ENCODE measurements at regions not wholly inside any gene's neighbourhood (a gene's known extent, or its start where the extent isn't known, plus 50 kb on each side); places are given as distances from the start of the nearest gene placed in this dataset.

DNA sequence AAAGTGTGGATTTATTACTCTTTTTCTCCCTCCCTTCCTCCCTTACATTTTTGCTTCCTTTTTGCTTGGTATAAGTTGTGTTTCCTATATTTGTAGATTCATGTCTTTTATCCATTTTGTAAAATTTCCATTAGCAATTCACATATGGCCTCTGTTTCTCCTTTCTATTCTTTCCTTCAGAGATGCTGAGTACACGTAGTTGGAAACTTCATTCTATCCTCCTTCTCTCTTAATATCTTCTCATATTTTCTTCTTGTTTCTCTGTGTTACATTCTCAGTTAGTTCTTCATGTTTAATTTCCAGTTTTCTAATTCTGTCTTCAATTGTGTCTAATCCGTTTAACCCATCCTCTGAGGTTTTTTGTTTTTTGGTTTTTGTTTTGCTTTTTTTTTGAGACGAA lies 188.9 kb downstream of the ZIC5 start:
- no peaks in the 10 kb centered on the region for H3K36me3 ChIP-seq (replicated peaks in 1 of 2; ENCODE audit: insufficient read depth in 1 of 2, low read depth in 2 of 2)
- no peaks in the 10 kb centered on the region for H3K27me3 ChIP-seq
- ATAC-seq (no peak), DNase-seq (no peak)
- intact Hi-C loops (cut with DNase I): no loop called here
- TF ChIP-seq POLR2A (IDR thresholded peaks at IDR 0.05) (no peak), CTCF (IDR thresholded peaks at IDR 0.05) (no peak)
- 91 to 92% methylated on average over 3 of the region's 3 CpGs for WGBS, 2 donors
- no peak overlapping the region for H3K27ac ChIP-seq
- H3K4me1 ChIP-seq: no peaks in the 10 kb centered on the region
- no peak overlapping the region for H3K4me3 ChIP-seq
- H3K9me3 ChIP-seq: no peaks in the 10 kb centered on the region

DNA sequence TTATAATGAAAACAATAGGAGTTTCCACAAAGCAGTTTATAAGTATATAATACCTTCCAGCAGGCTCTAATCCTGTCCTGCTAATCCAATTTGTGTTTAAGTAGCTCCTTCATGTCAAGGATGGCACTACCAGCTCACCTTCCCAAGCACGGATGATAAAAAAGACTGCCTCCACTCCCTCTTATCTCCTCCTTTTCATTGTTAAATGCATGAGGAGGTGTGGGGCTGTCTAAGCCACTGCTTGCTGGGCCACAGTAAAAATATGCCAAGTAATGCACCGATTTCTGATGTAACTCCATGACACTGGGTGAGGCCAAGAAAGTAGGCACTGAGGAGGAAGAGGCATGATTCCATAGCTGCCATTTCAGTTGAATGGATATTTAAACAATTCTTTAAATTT lies 193.1 kb downstream of the ZIC5 start:
- DNase-seq (no peak), ATAC-seq (no peak)
- no peaks in the 10 kb centered on the region for H3K4me1 ChIP-seq
- WGBS, 2 donors: 87 to 92% methylated on average over 2 of the region's 2 CpGs
- no peak overlapping the region for H3K27ac ChIP-seq
- no peaks in the 10 kb centered on the region for H3K36me3 ChIP-seq (replicated peaks in 1 of 2; ENCODE audit: insufficient read depth in 1 of 2, low read depth in 2 of 2)
- H3K27me3 ChIP-seq: no peaks in the 10 kb centered on the region
- no peaks in the 10 kb centered on the region for H3K9me3 ChIP-seq
- H3K4me3 ChIP-seq: no peak overlapping the region
- TF ChIP-seq POLR2A (IDR thresholded peaks at IDR 0.05) (no peak), CTCF (IDR thresholded peaks at IDR 0.05) (no peak)
- intact Hi-C loops (cut with DNase I): no loop called here

DNA sequence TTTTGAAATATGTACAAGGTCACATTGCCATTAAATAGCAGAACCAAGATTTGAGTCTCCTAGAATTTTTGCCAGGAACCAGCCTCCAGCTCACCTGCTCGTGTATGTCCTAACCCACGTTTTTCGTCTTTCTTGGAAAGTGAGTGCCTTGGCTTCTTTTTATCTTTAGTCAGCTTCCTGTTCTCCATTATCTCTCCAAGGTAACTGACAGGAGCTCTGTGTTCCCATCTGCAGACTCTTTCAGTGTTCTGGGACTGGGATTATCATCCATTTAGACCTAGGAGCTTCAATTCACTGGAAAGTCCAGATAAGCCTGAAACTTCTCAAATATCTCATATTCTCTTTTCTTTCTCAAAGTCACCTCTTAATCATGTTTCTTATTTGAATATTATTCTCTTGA lies 193.7 kb downstream of the ZIC5 start:
- Histone ChIP-seq H3K9me3 (no peaks in the 10 kb centered on the region), H3K27ac (no peak overlapping the region), H3K4me1 (no peaks in the 10 kb centered on the region), H3K36me3 (replicated peaks in 1 of 2; ENCODE audit: insufficient read depth in 1 of 2, low read depth in 2 of 2) (no peaks in the 10 kb centered on the region), H3K4me3 (no peak overlapping the region), H3K27me3 (no peaks in the 10 kb centered on the region)
- no peak for ATAC-seq
- TF ChIP-seq POLR2A (IDR thresholded peaks at IDR 0.05) (no peak), CTCF (IDR thresholded peaks at IDR 0.05) (no peak)
- no peak for DNase-seq
- WGBS, 2 donors: 45 to 46% methylated on average over 3 of the region's 3 CpGs
- intact Hi-C loops (cut with DNase I): no loop called here

DNA sequence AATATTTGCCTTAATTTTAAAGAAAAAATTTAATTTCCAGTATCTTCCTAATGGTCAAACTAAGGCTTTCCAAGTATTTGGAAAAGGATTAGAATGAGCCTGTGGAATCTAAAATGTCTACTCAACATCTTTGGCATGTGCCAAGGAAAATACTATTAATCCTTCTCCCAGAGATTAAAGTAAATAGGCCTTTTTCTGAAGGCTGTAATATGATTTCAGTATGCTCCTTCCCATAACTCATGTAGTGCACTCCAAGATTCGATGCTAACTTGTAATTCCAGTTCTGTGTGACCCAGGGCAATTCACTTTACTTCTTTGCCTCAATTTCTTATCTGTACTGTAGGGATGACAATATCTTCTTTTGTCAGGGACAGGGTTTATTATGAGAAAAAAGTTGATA lies 196.9 kb downstream of the ZIC5 start:
- no peaks in the 10 kb centered on the region for H3K36me3 ChIP-seq (replicated peaks in 1 of 2; ENCODE audit: insufficient read depth in 1 of 2, low read depth in 2 of 2)
- no peak for ATAC-seq
- WGBS, 2 donors: 24 to 41% methylated on average over 1 of the region's 1 CpG
- intact Hi-C loops (cut with DNase I): no loop called here
- no peaks in the 10 kb centered on the region for H3K9me3 ChIP-seq
- H3K4me3 ChIP-seq: no peak overlapping the region
- no peaks in the 10 kb centered on the region for H3K27me3 ChIP-seq
- H3K27ac ChIP-seq: no peak overlapping the region
- DNase-seq: no peak
- TF ChIP-seq CTCF (IDR thresholded peaks at IDR 0.05) (no peak), POLR2A (IDR thresholded peaks at IDR 0.05) (no peak)
- no peaks in the 10 kb centered on the region for H3K4me1 ChIP-seq

DNA sequence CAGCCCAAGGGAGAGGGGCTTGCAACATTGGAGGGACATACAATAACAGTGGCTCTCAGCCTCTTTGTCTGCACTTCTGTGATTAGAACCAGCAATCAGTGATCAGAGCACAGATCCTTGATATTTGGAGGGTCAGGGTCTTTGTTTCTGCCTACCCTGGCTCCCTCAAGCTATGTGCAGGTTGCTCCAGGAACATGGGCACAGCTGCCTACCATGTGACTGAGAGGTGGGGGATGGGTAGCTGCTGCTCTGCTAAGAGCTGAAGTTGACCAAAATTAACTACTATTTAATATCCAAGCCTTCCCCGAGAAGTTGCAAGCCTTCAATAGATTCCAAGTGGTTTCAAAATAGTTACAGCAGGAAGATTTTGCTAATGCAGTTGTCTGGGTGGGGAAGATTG lies 202.6 kb downstream of the ZIC5 start:
- H3K9me3 ChIP-seq: peaks cover 0 to 12% (median 0%) of the 10 kb centered on the region in 3 donors
- ATAC-seq (no peak), DNase-seq (no peak)
- H3K4me3 ChIP-seq: no peak overlapping the region
- no peak overlapping the region for H3K27ac ChIP-seq
- TF ChIP-seq POLR2A (IDR thresholded peaks at IDR 0.05): no peak
- no peak for TF ChIP-seq CTCF (IDR thresholded peaks at IDR 0.05)
- intact Hi-C loops (cut with DNase I): no loop called here
- H3K27me3 ChIP-seq: no peaks in the 10 kb centered on the region
- WGBS, 2 donors: 71 to 77% methylated on average over 1 of the region's 1 CpG
- H3K4me1 ChIP-seq: no peaks in the 10 kb centered on the region
- H3K36me3 ChIP-seq (replicated peaks in 1 of 2; ENCODE audit: insufficient read depth in 1 of 2, low read depth in 2 of 2): no peaks in the 10 kb centered on the region
